ENCODE measurements at regions not wholly inside any gene's neighbourhood (a gene's known extent, or its start where the extent isn't known, plus 50 kb on each side); places are given as distances from the start of the nearest gene placed in this dataset.

DNA sequence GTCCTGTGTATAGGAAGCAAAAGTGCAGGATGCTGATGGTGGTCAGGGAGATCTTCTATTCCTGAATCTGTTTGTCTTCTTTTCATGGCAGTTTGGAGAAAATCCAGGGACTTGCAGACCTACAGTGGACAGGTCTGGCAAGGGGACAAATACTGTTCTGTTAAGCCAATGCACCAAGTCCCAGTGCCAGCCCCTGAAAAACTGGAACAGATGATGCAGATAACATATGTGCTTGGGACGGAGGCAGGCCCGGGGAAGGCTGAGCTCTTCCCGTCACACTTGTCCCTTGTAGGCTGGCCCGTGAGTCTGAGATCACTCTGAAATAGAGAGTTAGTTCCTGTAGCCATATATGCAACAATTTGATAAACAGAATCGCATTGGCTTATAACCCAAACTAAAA lies 265.7 kb downstream of the MTRR start:
- DNase-seq (ENCODE audit: low spot score in 2 of 2) = no peak
- intact Hi-C loops (cut with DNase I; ENCODE audit: low total_unique reads) = no loop called here
- no peak overlapping the region for H3K4me3 ChIP-seq (ENCODE audit: low read depth, poor library complexity, severe bottlenecking)
- TF ChIP-seq, protein P1, sequence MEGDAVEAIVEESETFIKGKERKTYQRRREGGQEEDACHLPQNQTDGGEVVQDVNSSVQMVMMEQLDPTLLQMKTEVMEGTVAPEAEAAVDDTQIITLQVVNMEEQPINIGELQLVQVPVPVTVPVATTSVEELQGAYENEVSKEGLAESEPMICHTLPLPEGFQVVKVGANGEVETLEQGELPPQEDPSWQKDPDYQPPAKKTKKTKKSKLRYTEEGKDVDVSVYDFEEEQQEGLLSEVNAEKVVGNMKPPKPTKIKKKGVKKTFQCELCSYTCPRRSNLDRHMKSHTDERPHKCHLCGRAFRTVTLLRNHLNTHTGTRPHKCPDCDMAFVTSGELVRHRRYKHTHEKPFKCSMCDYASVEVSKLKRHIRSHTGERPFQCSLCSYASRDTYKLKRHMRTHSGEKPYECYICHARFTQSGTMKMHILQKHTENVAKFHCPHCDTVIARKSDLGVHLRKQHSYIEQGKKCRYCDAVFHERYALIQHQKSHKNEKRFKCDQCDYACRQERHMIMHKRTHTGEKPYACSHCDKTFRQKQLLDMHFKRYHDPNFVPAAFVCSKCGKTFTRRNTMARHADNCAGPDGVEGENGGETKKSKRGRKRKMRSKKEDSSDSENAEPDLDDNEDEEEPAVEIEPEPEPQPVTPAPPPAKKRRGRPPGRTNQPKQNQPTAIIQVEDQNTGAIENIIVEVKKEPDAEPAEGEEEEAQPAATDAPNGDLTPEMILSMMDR (IDR thresholded peaks at IDR 0.05) = no peak
- no peak for TF ChIP-seq POLR2A (IDR thresholded peaks at IDR 0.05)
- 87 to 91% methylated on average over 5 of the region's 5 CpGs for WGBS, 2 donors

DNA sequence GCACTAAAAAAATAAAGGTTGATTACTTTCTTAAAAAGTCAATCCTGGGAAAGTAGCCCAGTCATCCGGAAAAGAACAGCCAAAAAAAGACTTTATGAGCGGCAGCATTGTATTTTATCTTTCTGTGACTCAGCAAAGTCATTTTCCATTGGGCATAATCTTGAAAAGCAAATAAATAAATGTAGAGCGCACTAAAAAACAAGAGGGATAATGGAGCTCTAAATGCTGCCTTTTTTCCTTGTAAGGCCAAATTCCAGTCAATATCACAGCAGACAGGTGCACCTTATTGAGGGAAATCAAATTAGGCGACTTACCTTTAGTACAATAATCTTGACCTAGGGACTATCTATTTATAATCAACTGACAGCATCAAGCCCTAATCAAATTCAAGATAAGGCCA lies 266.8 kb downstream of the MTRR start:
- no peak for DNase-seq (ENCODE audit: low spot score in 2 of 2)
- intact Hi-C loops (cut with DNase I; ENCODE audit: low total_unique reads) = no loop called here
- no peak for TF ChIP-seq POLR2A (IDR thresholded peaks at IDR 0.05)
- WGBS, 2 donors = 56 to 57% methylated on average over 4 of the region's 4 CpGs
- H3K4me3 ChIP-seq (ENCODE audit: low read depth, poor library complexity, severe bottlenecking) = no peak overlapping the region

DNA sequence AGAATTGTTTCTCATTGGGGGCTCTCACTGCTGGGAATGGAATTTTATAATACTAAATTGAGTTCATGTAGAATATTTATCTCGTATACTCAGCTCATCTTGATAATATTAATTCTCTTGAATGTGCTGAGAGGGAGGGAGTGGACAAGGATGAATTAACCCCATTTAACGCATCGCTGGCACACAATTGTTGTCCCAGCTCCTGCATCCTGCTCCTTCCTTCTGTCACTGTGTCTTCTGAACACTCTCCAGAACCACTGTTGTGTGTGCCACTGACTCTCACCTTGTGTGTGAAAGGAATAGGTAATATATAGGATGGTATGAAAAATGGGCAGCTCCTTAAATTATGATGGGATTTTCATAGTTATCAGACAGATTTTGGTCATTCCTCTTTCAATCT lies 267.3 kb downstream of the MTRR start:
- H3K4me3 ChIP-seq (ENCODE audit: low read depth, poor library complexity, severe bottlenecking) = no peak overlapping the region
- TF ChIP-seq, protein P1 (IDR thresholded peaks at IDR 0.05) = no peak
- no peak for TF ChIP-seq POLR2A (IDR thresholded peaks at IDR 0.05)
- no peak for DNase-seq (ENCODE audit: low spot score in 2 of 2)
- 82 to 87% methylated on average over 3 of the region's 3 CpGs for WGBS, 2 donors
- intact Hi-C loops (cut with DNase I; ENCODE audit: low total_unique reads) = no loop called here

DNA sequence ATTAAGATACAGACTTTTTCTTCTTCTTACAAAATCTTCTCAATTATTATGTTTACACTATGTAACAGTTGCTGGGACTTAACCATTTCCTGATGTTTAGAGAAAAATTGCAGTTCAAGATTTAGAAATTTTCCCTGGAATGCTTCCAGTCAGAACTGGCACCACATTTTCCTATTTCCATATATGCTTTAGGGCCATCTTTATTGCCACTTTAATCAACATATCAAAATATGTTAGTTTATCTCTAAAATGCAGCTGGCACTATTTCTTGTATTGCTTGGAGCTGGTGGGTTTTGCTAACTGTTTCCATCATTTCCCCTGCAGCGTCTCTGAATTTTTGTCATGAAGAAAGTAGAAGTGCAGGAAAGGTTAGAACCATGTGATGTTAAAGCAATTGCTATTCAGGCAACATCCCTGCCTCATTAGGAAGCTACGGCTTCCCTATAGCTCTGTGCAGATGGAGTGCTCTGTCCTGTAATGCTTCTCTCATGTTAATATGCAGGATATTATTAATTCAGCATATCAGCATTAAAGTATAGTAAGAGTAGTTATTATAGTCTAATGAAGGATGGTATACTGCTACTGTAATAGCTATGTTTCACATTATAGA lies 269.1 kb downstream of the MTRR start:
- intact Hi-C loops (cut with DNase I; ENCODE audit: low total_unique reads) = no loop called here
- TF ChIP-seq, protein P1 (IDR thresholded peaks at IDR 0.05) = no peak
- TF ChIP-seq POLR2A (IDR thresholded peaks at IDR 0.05) = no peak
- 12 to 23% methylated on average over 2 of the region's 2 CpGs for WGBS, 2 donors
- H3K4me3 ChIP-seq (ENCODE audit: low read depth, poor library complexity, severe bottlenecking) = no peak overlapping the region
- no peak for DNase-seq (ENCODE audit: low spot score in 2 of 2)

DNA sequence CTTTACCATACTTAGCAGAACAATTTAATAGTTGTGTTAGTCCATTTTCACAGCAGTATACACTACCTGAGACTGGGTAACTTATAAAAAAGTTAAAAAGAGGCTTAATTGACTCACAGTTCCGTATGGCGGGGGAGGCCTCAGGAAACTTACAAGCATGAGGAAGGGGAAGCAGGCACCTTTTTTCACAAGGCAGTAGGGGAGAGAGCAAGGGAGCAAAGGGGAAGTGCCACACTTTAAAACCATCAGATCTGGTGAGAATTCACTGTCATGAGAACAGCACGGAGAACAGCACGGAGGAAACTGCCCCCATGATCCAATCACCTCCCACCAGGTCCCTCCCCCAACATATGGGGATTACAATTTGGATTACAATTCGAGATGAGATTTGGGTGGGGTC lies 269.9 kb downstream of the MTRR start:
- DNase-seq (ENCODE audit: low spot score in 2 of 2) = no peak
- H3K4me3 ChIP-seq (ENCODE audit: low read depth, poor library complexity, severe bottlenecking) = no peak overlapping the region
- intact Hi-C loops (cut with DNase I; ENCODE audit: low total_unique reads) = no loop called here
- WGBS, 2 donors = 65 to 73% methylated on average over 5 of the region's 5 CpGs
- no peak for TF ChIP-seq POLR2A (IDR thresholded peaks at IDR 0.05)
- TF ChIP-seq, protein P1 (IDR thresholded peaks at IDR 0.05) = no peak

DNA sequence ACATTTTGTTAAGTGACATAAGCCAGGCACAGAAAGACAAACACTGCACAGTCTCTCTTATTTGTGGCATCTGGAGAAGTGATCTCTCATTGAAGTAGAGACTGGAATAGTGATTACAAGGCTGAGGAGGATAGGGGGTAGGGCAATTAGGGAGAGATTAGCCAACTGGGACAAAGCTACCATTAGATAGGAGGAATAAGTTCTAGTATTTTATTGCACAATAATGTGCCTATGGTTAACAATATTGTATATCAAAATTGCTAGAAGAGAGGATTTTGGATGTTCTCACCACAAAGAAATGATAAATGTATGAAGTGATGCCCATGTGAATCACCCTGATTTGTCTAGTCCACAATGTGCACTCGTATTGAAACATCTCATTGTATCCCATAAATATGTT lies 281.8 kb downstream of the MTRR start:
- intact Hi-C loops (cut with DNase I; ENCODE audit: low total_unique reads) = no loop called here
- H3K4me3 ChIP-seq (ENCODE audit: low read depth, poor library complexity, severe bottlenecking) = no peak overlapping the region
- no peak for DNase-seq (ENCODE audit: low spot score in 2 of 2)
- TF ChIP-seq POLR2A (IDR thresholded peaks at IDR 0.05) = no peak
- TF ChIP-seq, protein P1 (IDR thresholded peaks at IDR 0.05) = no peak
- WGBS, 2 donors = 85 to 91% methylated on average over 1 of the region's 1 CpG

All from lower leg skin (tissue), 4 donors.